A549 (cell line): ENCODE measurements at regions not wholly inside any gene's neighbourhood (a gene's known extent, or its start where the extent isn't known, plus 50 kb on each side); places are given as distances from the start of the nearest gene placed in this dataset.

Experiments
- CTCF ChIP-seq: fragments of >200 bp; sonication (Bioruptor Twin); formaldehyde crosslinking; IDR thresholded peaks from 3 replicates; pipeline ENCODE4 v1.5.1; 2016
- JUN ChIP-seq, 2 experiments: fragments of >200 bp; sonication (Bioruptor Twin); formaldehyde crosslinking; IDR thresholded peaks; 2 replicates in 1 of 2; 3 replicates in 1 of 2; pipeline ENCODE4 v1.6.1; 2016 to 2017
- JUNB ChIP-seq: fragments of >200 bp; sonication (Bioruptor Twin); formaldehyde crosslinking; IDR thresholded peaks from 2 replicates; pipeline ENCODE4 v1.6.1; 2016
- KDM1A ChIP-seq: fragments of 200-600 bp; sonication (generic); IDR thresholded peaks from 2 replicates; pipeline ENCODE4 v1.6.1; 2016; ENCODE audit warnings: low read depth, mild to moderate bottlenecking
- MAX ChIP-seq: IDR thresholded peaks from 2 replicates; pipeline ENCODE4 v1.6.1; 2012
- PBX3 ChIP-seq: IDR thresholded peaks from 2 replicates; pipeline ENCODE4 v1.6.1; 2012
- POLR2A ChIP-seq: IDR thresholded peaks from 2 replicates; pipeline ENCODE4 v1.6.1; 2012; ENCODE audit warnings: mild to moderate bottlenecking, low read length
- RFX5 ChIP-seq: fragments of 450-650 bp; IDR thresholded peaks from 2 replicates; pipeline ENCODE4 v1.7.1; 2014; ENCODE audit warnings: antibody characterized with exemption, mild to moderate bottlenecking, moderate library complexity

- TF ChIP-seq CTCF, result no peak
- TF ChIP-seq JUNB, result no peak
- no peak for TF ChIP-seq KDM1A
- TF ChIP-seq POLR2A, result no peak
- TF ChIP-seq PBX3, result no peak
- no peak for TF ChIP-seq RFX5
- TF ChIP-seq MAX, result no peak
- TF ChIP-seq JUN (IDR thresholded peaks at IDR 0.05), result no peak
Measured at GRCh38 chr20:36101192-36101591, 53.3 kb upstream of the EPB41L1 start.
